Fibroblast of peridontal ligament (primary cell): ENCODE measurements at regions not wholly inside any gene's neighbourhood (a gene's known extent, or its start where the extent isn't known, plus 50 kb on each side); places are given as distances from the start of the nearest gene placed in this dataset.
A peak's percentile ranks its signal among the peaks of the same experiment; 100 is the strongest.

Source experiments
- DNase-seq: peaks from one replicate; pipeline ENCODE4 v3.0.0-alpha.2; 2010; ENCODE audit errors: extremely low read depth

DNA sequence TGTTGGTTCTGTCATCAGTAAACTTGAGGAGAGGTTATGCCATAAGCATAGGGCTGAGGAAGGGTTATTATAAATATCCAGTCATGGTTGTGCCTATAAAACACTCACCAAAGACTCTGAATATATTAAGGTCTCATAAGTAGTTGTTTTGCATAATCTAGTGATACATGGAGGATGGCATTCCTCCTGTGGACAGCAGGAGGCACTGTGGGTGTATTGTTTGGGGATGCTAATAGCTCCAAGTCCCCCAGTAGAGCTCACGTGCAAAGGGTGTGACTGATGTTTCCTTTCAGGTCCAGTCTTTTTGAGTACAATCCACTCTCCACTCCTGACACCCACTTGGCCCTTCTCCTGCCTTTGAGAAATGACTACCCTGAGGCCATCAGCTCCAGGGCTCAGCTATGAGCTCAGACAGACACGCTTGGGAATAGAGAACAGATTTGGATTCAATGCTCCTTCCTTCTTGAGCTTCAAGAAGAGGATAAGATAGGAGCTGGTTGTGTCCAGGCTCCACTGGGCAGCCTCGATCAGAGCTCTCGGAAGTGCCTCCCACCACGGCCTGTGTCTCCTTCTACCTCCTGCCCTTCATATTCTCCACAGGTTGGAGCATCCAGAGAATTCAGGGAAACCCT is 85.2 kb upstream of the IGLL5 start:
- no peak for DNase-seq

DNA sequence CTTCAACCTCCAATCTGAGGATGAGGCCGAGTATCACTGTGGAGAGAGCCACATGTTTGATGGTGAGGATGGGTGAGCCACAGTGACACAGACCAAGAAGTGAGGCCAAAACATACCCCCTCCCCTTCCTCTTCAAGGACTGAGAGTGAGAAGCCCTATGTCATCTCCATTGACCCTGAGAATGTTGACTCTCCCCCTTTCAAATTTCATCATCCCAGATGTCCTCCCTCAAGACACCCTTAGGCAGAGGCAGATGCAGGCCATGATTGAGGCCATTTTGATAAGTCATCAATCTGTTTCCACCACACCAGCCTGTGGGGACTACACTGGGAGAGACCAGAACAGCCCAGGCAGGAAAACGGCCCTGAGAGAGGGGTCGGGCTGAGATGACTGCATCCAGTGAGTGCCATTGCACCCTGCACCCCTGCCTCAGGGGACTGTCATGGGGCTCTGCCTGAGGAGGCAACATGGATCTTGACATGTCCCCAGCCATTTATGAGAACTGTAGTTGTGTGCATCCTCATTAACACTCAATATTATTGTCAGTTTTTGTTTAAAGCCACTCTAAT is 84.2 kb upstream of the IGLL5 start:
- no peak for DNase-seq

DNA sequence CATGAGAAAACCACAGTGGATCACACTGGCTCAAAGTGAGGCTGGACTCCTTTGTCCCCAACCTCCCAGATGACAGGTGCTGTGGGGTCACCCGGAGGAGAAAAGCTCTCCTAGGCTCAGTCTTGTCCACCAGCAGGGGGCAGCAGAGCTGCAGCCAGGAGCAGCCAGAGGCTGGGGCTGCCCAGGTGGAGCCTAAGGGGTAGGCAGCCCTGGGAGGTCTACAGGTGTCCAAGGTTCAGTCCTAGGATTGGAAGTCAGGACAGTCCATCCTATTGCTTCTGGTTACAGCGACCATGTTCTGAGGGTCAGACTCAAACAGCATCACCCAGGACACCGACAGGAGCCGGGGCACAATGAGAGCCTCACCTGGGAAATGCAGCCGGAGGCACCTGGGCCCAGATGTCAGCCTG is 77.6 kb upstream of the IGLL5 start:
- peak; percentile 8 for DNase-seq

DNA sequence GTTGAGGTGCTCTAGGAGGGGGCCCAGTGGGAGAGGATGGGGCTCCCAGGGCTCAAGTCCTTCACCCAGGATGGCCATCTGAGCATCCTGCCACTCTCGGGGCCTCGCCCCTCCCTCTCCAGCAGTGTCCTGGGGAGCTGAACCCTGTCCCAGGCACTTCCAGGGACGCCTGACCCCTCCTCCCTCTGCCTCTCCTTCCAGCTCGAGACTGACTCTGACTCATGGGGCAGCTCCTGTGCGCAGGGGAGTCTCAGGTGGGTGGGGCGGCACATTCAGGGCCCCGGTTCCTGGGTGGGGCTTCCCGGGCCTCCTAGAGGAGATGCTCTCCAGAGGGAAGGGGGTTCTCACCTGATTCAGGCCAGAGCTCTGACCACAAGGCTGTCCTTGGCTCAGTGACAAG is 77.1 kb upstream of the IGLL5 start:
- no peak for DNase-seq

DNA sequence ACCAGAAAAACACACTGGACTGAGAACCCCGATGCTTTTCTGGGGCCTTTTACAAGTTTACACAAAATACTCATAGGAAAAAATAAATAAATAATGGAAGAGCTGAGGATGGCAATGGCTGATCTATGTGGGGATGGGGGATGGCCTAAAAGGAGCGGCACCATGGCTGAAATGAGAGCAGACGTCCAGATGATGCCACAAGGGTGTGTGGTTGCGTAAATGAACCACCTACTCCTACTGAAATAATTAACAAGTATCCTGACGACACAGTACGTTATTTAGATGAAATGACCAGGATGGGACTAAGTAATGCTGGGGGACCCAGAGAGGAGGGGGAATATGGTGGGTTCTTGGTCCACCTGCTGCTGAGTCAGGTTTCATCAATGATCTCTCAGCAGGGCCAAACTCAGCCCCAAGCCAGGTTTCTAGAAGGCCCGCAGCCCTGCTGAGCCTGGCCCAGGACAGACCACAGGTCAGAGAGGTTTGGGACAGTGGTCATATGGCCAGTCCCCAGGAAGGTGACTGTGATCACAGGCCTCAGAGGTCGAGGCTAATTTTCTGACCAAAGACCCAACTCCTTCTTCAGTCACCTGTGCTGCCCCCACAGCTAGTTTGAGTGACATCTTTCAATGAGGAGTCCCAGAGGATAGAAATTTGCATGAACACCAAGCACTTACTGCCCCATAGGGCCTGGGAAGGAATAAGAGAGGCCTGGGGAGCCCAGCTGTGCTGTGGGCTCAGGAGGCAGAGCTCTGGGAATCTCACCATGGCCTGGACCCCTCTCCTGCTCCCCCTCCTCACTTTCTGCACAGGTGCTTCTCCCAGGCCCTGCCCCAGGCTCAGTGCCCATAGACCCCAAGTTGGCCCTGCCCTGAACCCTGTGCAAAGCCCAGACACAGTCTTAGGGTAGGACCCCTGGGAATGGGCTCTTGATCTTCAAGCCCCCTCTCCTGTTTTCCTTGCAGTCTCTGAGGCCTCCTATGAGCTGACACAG is 76.3 kb upstream of the IGLL5 start:
- no peak for DNase-seq

DNA sequence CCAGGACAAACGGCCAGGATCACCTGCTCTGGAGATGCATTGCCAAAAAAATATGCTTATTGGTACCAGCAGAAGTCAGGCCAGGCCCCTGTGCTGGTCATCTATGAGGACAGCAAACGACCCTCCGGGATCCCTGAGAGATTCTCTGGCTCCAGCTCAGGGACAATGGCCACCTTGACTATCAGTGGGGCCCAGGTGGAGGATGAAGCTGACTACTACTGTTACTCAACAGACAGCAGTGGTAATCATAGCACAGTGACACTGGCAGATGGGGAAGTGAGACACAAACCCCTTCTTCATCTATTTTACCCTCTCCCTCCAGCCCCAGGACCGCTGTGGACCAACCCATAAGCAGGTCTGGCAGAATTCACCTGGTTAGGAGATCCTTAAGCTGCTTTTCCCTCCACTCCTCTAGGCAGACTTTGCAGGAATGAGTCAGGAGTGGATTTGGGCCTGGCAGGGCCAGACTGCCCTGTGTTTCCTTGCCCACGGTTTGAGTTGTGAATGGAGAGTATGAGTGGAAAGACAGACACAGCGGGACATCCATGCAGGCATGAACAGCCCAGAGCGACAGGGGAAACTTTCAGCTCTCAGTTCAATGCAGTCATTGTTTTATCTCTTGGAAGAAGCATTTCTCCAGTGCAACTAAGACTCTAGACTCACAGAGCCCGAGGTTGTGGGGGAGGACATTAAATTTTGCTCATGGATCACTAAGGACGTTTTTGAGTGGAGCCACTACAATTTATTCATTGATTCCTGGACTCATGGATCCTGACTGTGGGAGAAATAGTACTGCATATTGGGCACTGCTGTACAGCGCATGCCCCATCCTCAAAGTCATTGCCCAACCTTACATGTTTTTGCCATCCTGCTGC is 75.3 kb upstream of the IGLL5 start:
- no peak for DNase-seq

DNA sequence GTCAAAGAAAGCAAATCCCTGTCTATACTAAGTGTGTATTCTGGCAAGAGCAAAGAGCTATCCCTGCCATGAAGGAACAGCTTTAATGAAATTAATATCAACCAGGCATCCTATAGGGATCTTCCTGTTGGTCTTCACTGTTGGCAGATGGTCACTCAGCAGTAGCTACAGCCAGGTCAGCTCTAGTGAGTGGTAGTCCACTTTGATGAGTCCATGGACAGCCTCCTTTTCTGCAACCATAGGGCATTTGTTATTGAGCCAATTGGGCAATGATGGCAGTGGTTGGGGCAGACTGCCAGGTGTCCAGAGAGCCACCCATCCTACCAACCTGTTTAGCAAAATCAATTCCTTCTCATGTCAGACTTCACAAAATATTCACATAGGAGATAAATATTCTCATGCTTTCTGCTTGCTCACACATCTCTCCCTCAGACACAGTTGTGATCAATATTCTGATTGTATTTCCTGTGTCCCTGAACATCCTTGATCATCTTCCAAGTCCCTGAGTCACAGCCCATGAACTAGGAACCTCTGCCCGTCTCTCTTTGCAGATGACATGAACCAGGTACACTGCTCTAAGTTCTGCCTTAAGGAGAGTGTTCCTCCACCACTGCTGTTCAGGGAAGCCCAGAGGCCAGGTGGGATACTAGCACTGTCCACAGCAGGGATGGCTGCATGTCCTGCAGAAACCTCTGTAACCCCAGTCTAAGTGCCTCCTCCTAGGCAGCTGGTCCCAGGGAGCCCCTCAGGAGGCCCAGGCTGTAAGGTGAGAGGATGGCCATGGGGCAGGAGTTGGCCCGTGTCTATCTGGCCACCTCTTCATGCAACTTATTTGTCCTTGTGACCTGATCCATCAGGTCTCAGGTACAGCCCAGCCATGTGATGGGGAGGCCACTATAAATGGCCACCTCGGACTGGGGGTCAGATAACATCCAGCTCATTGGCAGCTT is 74.2 kb upstream of the IGLL5 start:
- DNase-seq, result no peak

DNA sequence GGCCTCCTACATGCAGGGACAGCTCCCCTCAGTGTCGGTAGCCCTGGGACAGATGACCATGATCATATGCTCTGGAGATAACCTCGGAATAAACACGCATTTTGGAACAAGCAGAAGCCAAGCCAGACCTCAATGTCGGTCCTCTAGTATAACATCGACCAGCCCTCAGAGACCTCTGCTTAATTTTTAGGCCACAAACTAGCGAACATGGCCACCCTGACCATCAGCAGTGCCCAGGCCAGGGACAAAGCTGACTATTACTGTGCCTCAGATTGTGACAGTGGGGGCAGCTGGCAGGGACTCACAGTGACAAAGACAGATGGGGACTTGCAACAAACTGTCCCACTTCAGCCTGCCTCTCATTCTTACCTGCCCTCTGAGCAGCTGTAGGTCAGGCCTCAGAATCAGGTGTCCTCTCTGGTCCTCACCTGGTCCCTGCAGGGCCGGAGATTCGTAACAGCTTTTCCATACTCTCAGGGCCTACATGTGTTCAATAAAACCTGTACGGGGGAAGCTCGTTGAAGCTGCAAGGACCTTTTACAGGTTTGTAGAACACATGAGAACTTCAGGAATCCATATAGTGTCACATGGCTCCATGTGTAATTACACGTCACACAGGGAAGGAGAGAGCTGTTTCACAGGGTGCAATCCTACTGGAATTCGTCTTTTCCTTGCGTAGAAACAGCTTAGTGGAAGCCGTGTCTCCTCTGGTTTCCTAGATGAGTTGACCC is 72.8 kb upstream of the IGLL5 start:
- no peak for DNase-seq

DNA sequence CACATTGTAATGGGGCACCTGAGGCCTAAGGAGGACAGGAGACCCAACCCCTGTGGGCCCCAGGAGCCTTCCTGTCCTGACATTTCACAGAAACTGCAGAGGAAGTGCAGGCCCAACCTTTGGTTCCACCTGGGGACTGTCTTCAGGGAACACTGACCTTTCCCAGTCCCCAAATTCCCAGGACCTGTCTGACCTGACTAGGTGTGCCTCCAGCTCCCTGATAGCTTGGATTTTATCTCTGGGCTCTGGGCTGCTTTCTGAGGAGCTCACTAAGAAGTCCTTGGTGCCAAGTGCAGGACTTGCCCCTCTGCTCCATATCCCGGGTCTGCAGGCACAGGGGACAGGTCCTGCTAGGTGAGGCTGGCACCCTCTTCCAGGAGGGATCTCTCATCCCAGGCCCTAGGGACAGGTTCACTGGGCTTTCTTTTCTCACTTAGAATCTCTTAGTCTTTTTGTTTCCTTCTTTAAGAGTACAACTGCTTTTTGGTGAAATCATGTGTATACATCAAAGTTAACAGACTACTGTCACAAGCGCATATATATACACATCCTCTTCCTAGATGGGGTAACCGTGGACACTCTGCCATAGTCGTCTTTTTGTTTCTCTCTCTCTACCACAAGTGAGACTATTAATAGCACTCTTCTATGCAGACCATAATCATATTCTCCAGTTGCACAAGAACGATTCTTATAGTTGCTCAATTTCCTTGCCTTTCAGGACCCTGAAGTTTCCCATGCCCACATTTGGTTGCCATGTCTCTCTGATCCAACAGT is 72.0 kb upstream of the IGLL5 start:
- no peak for DNase-seq

DNA sequence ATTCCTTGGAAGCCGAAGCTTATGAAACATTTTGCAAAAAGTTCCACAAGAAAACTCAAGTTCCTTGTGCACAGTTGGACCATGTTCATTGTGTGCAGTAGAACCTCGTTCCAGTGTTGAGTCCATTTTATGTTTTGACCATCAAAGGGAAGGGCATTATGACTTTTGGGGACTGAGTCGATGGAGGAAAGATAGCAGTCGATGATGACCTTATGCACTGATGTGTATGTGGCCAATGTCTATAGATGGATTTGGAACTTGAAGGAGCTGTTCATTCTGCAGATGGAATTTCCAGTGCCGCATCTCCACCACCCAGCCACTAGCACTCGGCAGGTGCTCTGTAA is 71.5 kb upstream of the IGLL5 start:
- no peak for DNase-seq

DNA sequence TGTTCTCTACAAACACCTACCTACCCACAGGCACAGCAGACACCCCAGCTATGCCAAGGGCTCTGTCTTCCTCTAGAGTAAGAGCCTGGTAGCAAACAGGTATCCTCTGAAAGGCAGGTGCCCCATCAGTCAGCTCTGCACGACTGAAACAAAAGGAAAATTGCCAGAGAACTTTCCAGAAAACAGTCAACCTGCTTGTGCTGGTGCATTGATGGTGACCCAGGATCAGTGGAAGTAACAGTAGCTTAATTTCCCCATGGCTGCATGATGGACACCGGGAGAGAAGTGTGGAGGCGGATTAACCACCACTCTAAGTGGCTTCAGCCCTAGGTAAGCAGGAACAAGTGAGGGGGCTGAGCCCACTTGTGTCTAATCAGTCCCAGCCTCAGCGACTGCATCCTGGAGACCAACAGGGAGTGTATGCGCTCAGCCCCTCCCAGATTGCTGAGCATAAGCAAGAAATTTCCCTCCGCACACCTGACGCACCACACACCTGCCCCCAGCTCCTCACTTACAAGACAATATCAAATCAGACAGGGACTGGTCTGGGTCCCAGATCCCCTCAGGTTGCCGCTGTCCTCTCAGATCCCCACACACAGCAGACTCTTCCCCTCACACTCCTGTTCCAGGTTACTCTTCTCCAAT is 70.7 kb upstream of the IGLL5 start:
- DNase-seq, result no peak

DNA sequence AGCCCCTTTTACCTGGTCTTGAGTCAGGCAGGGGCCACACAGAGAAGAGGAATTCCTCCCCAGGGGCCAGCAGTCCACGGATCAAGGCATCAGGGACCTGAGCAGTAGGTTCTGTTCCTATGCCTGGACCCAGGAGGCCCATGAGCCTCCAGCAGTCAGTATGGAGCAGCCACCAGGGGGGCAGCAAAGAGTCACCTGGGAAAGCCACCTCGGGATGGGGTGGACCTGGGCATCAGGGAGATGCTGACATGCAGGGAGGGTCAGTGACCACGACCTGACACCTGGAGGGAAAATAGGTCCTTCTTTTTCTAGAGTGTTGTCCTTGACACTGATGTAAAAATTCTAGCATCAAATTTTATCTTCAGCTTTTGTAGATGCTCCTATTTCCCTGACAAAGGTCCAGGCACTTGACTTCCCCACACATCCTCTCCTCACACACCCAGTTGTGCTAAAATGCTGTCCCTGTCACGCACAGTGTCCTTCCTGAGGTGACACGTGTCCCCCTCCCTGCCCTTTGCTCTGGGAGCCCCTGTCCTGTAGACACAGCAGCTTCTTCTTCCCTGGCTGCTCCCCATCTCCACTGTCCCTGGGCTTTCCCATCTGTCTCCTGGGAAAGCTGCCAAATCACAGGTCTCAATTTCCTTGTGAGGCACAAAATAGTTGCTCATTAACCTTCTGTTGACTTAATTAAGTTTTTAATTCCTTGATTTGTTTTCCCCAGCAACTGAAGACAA is 70.0 kb upstream of the IGLL5 start:
- DNase-seq, result no peak

DNA sequence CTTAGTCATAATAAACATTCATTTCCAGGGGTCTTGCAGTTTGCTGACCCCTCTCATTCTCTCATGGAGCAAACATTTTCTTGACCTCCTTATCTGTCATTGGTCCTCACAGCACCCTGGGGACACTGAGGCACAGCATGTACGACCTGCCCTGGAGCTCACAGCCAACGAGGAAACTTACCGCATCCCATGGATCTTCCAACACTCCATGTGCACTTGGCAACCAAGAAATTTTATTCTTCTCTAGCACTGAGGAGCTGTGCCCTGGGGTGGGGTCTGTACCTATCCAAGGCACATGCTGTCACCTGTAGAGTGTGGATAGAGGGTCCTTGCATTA is 69.4 kb upstream of the IGLL5 start:
- DNase-seq, result no peak

DNA sequence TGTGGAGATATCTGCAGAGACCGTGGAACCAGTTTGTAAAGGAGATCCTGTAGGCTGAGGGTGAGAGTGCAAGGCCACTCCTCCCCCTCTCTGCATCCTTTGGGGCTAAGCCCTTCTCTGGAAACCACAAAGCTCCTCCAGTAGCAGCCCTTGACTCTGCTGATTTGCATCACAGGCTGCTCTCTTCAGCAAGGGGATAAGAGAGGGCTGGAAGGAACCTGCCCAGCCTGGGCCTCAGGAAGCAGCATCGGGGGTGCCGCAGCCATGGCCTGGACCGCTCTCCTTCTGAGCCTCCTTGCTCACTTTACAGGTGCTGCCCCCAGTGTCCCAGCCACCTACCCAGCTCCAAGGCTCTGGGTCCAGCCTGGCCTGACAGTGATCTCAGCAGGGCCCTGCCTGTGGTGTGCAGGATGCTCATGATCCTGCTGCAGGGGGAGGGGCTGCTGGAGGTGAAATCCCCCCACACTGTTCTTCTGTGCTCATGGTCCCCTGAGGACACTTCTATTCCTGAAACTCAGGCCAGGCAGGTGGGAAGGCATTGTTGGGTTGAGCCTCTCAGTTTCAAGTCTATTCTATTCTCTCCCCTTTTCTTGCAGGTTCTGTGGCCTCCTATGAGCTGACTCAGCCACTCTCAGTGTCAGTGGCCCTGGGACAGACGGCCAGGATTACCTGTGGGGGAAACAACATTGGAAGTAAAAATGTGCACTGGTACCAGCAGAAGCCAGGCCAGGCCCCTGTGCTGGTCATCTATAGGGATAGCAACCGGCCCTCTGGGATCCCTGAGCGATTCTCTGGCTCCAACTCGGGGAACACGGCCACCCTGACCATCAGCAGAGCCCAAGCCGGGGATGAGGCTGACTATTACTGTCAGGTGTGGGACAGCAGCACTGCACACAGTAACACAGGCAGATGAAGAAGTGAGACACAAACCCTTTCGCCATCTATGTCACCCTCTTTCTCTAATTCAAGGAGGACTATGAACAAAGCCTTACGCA is 68.5 kb upstream of the IGLL5 start:
- no peak for DNase-seq

DNA sequence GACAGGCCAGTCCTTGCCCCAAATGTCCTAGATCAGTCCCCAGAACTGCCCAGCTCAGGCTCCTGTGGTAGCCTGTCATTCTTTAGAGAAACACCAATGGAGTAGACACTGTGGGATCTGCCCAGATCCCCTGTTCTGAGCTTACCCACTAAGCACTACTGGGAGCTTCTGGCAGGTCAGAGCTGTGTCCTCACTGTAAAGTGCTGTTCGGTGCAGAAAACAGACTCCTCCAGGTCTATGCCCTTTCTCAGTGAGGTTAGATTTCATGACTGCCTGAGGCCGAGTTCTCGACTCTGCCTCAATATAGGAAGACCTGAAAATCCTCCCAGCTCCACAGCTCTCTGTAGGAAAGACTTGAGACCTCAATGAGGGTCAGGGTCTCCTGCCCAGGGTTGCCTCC is 67.5 kb upstream of the IGLL5 start:
- no peak for DNase-seq

DNA sequence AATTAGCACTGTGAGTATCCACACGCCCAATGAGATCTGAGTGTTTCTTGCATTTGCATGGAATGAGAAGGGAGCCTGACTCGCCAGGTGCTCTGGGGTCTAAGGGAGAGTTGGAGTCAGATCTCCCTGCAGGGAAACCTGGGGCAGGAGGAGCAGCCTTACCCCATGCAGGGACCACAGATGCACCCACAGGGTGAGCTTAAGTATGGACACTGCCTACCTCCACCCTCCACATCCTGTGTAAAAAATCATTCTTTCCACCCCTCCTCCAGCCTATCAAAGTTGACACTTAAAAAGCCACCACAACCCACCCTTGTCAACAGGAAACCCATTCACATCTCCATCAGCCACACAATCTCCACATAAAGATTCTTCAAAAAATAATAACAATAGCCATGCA is 67.0 kb upstream of the IGLL5 start:
- DNase-seq, result no peak

DNA sequence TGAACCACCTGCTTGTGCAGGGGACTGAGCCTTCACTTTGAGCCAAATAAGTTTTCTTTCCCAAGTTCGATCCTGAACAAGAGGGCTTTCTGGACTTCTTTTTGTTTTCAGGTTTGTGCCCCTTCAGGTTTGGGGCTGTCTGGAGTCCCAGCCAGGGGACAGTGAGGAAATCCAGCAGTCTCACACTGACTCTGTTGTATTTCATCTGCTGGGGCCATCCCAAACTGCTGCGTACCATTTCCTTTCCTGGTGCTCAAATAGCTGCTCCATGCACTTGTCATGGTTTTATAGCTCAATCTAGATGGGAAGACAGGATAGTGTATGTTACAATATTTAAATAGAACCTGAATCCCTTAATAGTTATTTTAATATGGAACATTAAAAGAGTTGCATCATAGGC is 66.3 kb upstream of the IGLL5 start:
- DNase-seq, result no peak
